ENCODE measurements at regions not wholly inside any gene's neighbourhood (a gene's known extent, or its start where the extent isn't known, plus 50 kb on each side); places are given as distances from the start of the nearest gene placed in this dataset.

DNA sequence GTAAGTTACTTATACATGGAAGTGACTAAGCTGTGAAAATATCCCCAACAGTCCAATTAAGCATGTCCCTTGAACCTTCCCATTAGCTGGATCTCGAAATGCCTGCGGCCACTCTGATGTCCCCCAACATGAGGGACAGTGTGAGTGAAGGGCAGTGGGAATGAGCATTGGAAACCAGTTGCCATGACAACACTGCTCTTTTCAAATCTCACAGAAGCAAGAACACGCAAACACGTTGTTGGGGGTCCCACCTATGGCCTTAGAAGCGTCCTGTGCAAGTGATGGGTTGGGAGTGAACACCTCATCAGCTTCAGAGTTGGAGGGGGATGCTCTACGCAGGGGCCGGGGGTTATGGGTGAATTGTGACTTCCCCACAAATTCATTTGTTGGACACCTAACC lies 205.9 kb downstream of the NXNL2 start (continued):
- no peak for TF ChIP-seq TAF1 (IDR thresholded peaks at IDR 0.05; ENCODE audit: low read depth, low read length)
- TF ChIP-seq, protein P1, sequence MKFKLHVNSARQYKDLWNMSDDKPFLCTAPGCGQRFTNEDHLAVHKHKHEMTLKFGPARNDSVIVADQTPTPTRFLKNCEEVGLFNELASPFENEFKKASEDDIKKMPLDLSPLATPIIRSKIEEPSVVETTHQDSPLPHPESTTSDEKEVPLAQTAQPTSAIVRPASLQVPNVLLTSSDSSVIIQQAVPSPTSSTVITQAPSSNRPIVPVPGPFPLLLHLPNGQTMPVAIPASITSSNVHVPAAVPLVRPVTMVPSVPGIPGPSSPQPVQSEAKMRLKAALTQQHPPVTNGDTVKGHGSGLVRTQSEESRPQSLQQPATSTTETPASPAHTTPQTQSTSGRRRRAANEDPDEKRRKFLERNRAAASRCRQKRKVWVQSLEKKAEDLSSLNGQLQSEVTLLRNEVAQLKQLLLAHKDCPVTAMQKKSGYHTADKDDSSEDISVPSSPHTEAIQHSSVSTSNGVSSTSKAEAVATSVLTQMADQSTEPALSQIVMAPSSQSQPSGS (IDR thresholded peaks at IDR 0.05; ENCODE audit: low read length), result no peak

Measured in H1 (cell line).